ENCODE measurements at regions not wholly inside any gene's neighbourhood (a gene's known extent, or its start where the extent isn't known, plus 50 kb on each side); places are given as distances from the start of the nearest gene placed in this dataset.
A peak's percentile ranks its signal among the peaks of the same experiment; 100 is the strongest.

DNA sequence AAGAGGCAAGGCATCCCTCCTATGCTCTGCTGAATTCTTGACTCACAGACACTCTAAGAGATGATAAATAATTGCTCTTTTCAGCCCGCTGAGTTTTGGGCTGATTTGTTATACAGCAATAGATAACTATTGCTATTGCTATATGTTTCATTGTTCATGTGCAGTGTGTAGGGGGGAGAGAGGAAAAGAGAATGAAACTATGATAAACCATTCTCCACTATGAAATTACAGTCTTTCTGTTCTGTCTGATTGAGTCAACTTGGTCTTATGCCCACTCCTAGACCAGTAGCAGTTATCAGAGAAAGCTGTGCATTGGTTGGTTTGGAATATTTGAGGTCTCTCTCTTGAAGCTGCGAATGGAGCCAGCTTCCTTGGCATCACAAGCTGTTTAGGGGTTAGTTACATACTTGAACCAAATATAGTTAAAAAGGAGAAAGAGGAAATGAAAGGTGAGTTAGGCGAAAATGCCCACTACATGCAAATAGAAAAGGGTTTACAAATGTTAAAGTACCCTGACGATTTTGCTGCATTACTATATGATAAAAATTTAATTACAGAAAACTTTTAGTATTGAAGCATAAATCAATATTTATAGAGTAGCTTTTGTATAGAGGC is 136.3 kb upstream of the ACTBL2 start:
- DNase-seq (ENCODE audit: low read depth), result no peak

DNA sequence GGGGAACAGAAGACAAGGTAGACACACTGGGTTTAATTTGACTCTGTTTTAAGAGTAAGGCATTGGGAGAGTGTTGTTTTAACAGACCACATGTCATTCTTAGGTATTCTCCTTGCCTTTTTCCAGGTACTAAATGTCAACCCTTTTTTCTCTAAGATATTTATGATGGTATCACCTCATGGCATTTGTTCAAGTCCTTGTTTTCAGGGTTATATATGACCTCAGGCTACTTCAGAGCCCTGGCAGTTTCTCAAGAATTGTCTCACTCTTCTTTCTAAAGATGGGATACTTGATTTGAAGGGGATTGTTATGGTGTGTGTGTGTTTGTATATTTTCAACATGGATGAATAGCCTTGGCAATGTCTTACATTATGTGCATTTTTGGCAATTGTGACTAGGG is 131.1 kb upstream of the ACTBL2 start:
- no peak for DNase-seq (ENCODE audit: low read depth)

DNA sequence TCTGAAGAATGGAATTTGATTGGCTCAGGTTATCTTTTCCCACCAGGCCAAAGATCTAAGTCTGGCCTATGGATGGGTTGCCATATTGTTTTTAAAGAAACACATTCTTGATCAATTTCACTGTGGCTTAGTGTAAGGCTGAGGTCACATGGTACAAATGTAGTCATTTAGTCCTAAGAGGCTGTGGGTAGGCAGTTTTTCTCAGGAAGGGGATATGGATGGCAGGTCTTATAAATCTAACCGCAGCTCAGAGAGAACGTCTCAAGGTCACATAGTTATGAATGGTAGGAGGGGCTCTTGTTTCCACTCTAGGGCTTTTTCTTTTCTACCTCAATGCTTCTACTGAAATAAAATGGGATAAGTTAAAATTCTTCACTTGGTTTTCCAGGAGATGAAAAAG is 128.6 kb upstream of the ACTBL2 start:
- peak; percentile 29 for DNase-seq (ENCODE audit: low read depth)

DNA sequence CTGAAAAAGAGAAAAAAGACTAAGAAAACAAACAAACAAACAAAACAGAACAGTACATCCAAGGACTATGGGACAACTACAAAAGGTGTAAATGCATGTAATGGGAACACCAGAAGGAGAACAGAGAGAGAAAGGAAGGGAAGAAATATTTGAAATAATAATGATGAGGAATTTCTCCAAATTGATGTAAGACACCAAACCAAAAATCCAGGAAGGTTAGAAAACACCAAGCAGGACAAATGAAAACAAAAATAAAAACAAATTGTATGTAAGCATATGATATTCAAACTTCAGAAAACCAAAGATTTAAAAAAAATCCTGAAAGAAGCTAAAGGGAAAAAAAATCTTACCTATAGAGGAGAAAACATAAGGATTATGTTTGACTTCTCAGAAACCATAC is 125.9 kb upstream of the ACTBL2 start:
- no peak for DNase-seq (ENCODE audit: low read depth)

DNA sequence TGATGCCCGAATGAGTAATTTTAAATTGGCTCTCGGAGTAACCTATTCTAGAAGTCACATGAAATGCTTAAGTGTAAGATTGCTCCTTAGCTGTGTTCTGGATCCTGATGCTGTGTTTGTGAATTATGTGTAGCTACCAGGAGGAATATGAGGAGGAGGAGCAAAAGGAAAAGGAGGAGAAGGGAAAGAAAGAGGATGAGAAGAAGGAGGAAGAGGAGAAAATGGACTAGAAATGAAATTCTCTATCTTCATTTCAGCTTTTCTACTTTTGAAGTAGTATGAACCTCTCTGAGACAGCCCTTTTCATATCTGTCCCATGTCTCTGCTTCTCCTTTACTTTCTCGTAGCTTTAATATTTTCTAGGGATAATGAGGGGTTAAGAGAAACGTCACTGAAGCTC is 119.4 kb upstream of the ACTBL2 start:
- no peak for DNase-seq (ENCODE audit: low read depth)

DNA sequence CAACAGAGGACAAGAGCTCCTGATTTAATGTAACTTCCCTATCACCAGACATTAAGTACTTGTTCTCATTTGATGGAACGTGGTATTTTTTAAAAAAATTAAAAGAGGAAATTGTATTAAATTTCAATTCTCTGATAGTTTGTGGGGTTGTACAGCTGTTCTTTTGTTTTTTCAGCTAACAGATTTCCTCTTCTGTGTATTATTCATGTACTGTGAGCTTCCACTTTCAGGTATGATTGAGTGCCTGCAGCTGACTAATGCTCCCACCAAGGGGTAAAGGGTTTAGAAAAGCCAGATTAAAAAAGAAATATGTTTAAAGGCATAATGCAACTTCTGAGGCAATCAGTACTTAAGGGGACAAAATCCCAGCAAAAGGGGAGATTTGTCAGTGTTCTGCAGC is 117.7 kb upstream of the ACTBL2 start:
- peak; percentile 24 for DNase-seq (ENCODE audit: low read depth)

DNA sequence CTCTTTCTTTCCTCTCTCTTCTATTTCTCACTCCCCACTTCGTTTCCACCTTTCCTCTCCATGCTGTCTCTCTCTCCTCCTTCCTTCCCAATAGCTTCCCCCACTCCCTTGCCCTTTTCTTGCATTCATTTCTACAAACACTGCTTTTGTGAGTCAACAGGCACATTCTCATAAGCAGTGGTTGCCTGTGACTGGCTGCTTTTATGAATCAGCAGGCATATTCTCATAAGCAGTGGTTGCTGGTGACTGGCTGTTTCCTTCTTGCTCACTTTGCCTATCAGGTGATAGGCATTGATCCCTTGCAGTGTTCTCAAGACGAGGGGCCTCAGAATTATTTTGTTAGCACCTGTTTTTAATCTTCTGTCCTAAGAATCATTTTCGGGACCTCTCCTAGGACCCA is 116.1 kb upstream of the ACTBL2 start:
- peak; percentile 85 for DNase-seq (ENCODE audit: low read depth)

DNA sequence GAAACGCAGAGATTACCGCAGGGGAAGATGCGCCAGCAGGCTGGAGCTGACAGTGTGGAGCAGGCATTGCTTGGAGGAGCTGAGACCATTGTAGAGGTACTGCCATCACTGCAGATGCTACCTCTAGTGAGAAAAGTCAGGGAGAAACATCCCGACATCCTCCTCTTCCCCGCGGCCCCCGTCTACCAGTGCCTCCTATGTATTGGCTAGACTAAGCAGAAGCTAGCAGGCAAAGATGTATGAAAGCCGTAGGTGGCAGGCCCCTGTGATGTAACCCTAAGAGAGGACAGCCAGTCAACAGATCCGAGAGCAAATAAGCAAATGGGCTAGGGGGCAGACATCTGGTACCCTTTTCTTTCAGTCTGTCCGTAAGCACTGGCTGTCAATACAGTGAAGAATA is 115.5 kb upstream of the ACTBL2 start:
- DNase-seq (ENCODE audit: low read depth), result no peak

DNA sequence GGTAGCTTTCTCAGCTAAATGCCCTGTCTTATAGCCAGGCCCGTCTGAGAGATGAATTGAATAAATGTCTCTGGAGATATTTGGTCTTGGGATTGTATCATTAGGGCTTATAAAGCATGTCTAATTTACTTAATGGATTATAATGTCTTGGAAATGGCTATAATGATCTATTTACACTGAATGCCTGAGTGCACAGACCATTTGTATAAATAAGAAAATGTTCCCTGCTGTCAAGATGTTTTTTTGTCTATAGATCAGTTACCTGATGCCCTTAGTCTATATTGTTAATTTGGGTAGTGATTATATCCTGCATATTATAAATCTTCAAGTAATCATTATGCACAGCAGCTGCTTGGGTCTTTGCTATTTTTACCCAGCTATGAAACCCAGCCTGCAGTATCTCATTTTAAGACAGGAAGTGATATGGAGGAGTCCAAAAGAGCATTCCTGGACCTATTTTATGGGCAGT is 112.9 kb upstream of the ACTBL2 start:
- DNase-seq (ENCODE audit: low read depth), result no peak

DNA sequence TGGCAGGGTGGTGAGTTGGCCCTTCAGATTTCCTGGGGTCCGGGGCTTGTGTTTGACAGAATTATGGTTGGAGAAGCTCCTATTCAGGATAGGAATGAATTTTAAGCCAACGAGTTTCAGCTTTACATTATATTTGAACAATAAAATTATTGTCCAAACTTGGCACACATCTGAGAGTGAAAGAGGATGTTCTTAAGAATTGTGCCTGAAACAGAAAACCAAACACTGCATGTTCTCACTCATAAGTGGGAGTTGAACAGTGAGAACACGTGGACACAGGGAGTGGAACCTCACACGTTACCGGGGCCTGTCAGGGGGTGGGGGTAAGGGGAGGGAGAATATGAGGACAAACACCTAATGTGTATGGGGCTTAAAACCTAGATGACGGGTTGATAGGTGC is 111.8 kb upstream of the ACTBL2 start:
- DNase-seq (ENCODE audit: low read depth), result no peak

DNA sequence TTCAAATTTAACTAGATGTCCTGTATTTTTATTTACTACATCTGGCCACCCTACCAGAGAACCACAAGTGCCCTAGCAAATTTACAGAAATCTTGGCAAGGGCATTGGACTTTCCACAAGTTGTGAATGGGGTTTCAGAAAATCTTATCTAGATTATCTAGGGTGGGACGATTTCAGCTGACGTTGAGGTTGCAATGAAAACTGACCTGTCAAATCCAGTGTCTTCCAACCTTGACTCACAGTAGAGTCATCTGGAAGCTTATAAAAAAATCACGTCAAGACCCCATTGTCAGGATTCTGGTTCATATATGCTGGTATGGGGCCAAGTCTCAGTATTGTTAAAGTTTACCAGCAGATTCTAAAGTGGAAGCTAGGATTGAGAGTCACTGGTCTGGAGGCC is 109.6 kb upstream of the ACTBL2 start:
- DNase-seq (ENCODE audit: low read depth), result no peak

DNA sequence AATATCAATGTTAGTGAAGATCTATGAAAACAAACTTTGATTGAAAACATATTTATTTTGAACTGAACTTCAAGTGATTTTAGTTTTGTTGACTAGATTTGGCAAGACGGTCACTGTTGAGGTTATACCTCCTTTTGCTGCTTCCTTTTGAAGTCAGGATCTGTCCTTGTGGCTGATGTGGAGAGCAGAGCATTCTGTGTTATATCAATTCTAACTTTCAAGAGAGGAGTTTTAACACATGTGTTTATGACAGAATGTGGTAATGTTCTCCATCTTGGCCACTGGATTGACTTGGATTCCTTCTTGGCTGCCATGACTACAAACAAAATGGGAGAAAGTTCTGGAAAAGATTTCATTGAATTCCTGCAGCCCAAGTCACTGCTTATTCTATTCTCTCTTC is 104.0 kb upstream of the ACTBL2 start:
- DNase-seq (ENCODE audit: low read depth), result no peak

DNA sequence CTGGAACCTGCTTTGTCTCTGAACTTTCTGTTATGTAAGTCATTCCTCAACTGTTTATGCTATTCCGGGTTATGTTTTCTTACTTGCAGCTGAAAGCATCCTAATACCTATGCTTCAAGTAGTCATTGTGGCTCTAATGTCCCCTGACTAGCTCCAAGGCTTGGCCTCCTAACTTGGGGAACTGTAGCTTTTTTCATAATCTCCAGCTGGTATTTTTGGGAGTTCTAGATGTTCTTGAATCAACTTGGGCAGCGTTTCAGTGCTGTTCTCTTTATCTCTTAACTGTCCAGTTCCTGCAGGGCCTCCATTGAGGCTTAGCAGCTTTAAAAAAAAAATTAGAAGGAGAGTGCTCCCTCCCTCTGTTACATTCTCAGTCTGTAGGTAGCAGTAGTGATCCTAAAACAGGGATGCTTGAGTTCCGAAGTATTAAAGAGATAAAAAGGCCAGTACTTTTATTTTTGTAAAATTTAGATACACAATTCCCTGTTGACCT is 100.0 kb upstream of the ACTBL2 start:
- no peak for DNase-seq (ENCODE audit: low read depth)

DNA sequence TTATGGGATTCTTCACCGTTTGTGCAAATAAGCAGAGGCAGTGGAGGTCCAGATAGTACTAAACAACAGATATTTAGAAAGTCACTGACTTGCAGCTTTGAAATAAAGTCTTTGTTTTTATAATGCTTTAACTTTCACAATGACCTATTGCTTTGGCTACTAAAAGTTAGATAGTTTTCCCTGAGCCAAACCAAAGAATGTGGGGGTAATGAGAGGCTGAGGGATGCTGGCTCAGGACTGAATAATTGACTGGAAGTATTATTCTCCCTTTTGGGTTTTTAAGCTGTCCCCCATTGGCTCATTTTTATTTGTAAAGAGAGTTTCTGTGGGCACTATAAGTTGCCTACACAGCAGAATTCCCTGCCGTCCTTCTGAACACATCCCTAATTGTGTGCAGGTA is 99.2 kb upstream of the ACTBL2 start:
- no peak for DNase-seq (ENCODE audit: low read depth)

DNA sequence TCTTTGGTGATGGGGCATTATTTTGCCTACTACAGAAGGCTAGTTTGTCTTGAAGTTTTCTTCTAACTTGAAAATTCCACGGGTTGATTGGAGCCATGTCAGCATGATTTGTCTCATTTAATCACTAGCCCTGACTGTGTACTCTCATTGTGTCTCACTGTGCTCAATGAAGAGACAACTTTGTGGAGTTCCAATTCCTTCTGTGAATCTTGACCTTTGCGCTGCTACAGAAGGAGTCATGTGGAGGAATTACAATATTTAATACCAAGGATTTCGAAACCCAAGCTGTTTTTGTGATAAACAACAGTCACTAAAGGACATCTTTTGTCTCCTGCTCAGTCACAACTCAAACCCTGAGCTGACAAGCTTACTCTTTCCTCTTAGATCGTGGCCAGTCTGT is 98.6 kb upstream of the ACTBL2 start:
- no peak for DNase-seq (ENCODE audit: low read depth)

DNA sequence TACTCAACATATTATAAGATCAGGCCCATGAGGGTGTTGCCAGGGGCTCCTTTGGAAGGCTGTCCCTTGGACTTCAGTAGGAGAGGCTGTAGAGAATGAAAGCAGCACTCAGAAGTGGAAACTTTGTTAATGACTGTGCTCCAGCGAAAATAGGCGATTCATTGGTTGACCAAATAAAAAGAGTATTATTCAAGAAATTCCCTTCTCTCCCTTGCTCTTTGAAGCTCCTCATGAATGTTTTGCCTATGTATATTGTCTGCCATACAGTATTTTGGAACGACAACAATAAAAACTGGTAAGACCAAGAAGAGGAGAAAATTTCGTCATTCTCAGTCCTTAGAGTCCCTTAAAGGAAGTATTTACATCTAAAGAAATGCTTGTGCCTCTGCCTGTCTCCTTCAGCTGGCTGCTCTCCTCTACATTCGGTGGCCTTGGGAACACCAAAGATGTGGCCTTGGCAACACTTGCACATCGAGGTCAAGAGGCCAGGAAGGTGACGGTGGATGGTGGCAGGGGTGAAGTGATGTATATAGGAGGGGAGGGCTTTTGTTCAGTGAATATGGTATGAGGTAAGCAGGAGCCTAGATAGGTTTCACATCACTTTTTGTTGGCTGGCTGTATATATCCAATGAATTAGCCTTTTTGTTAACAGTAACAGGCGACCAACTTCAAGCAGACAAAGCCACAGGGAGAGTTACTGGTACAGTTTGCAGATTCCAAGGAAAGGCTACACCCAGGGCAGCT is 95.0 kb upstream of the ACTBL2 start:
- DNase-seq (ENCODE audit: low read depth), result no peak

DNA sequence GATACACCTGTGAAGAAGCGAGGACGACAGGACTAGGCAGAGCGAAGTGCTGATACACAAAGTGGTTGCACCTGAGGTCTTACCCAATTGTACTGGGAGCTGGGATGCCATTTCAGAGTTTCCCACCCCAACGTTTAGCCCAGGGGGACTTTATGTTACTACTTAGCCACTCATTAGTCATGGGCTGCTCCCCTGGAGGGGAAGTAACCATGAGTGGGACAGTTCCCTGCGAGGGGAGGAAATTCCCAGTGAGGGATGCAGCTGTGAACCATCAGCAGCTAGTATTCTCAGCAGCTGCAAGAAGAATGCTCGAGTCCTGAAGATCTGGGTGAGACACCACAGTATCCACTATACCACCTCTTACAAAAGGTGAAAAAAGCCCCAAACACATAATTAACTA is 93.7 kb upstream of the ACTBL2 start:
- DNase-seq (ENCODE audit: low read depth), result no peak

DNA sequence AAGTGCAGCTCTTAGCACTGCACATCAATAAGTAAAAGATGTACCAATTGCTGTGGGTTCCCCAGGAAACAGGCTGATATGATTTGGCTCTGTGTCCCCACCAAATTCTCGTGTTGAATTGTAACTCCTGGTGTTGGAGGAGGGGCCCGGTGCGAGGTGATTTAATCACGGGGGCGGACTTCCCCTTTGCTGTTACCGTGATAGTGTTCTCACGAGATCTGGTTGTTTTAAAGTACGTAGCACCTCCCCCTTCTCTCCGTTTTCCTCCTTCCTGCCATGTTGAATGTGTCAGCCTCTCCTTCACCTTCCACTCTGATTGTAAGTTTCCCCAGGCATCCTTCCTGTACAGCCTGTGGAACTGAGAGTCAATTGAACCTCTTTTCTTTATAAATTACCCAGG is 93.2 kb upstream of the ACTBL2 start:
- no peak for DNase-seq (ENCODE audit: low read depth)

DNA sequence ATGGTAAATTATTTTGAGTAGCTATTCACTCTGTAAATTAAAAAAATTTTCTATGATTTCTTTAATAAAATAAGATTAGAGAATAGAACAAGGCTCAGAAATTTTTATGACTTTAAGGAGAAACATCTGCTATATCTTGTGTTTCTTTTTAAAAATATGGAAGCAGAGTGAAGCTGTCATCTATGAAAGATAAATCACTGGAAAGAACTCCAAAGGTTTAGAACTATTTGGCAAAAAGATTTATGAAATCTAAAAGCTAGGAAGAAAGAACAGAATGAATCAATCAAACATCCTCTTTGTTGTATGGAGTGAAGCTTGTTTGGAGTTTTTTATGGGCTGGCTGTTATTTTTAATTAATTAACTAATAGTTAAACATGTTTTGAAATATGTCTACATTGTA is 89.8 kb upstream of the ACTBL2 start:
- DNase-seq (ENCODE audit: low read depth), result no peak

DNA sequence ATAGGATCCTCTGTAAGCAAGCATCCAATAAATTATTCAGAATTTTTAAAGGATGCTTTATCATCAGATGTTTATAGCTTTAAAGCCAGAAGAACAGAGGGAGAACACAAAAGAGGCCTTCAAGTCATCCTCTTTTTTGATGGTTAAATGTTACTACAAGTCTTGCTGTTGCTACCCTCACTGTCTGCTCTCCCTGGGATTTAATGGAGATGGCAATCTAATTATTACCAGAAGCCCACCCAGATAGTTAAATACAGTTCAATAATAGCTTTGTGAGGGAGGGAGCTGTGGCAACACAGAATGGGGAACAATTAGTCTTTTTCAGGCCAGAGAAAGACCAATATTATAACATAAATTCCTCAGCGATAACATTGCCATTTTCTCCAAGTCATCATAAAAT is 87.0 kb upstream of the ACTBL2 start:
- no peak for DNase-seq (ENCODE audit: low read depth)

DNA sequence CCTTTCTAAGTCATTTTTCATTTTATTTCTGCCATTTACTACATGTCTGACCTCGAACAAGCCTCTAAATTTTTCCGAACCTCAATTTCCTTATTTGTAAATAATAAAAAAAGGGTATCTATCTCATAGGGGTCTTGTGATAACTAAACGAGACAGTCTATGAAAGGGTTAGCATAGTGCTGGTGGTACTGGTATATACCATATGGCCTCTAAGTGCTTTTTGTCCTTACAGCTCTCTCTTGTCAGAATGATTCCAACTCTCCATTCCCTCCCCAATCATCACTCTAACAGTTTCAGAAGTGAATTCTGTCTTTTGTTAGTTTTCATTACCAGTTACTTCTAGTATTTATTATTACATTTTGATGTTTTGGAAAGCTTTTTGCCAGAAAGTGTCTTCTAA is 85.5 kb upstream of the ACTBL2 start:
- no peak for DNase-seq (ENCODE audit: low read depth)

DNA sequence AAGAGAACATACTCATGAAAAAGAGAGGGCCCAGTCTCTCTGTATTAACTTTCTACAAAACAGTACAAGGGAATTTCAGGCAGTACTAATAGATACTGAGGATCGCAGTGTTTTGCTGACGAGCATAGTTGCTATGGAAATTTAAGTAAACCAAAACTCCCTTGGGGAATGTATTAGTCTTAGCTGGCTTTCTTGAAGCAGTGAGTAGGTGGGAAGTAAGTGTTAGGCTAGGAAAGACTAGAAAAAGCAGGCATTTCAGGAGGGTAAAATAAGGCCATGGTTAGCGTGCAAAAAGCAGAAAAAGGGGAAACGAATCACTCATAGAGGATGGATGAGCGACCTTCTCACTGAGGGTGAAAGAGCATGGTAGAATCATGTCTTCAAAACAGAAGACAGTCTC is 84.3 kb upstream of the ACTBL2 start:
- peak; percentile 74 for DNase-seq (ENCODE audit: low read depth)

DNA sequence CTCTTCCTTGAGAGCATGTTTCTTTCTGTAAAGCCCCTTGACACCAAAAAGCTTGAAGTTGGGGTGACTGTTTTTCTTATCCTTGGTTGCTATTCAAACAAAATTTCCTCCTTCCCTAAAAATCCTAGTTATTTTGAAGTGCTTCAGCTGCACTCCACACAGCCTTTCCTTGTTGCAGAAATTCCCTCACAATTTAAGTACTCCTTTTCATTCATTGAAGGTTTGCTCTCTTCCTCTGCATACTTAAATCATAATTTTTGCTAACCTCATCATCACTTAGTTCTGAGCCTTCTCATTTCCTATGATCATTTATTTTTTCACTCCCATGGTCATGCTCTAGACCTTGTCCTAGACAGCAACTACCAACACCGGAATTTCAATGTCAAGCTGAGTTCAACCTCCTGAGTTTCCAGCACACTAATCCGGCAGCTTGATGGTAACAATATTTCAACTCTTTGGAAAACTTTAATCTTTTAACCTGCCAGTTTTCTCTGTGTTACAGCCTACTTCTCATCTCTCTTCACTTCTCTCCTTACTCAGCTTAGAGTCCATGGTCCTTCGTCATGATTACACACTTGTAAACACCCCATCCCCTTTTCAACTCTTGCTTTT is 78.7 kb upstream of the ACTBL2 start:
- peak; percentile 29 for DNase-seq (ENCODE audit: low read depth)
